ENCODE measurements at regions not wholly inside any gene's neighbourhood (a gene's known extent, or its start where the extent isn't known, plus 50 kb on each side); places are given as distances from the start of the nearest gene placed in this dataset.

DNA sequence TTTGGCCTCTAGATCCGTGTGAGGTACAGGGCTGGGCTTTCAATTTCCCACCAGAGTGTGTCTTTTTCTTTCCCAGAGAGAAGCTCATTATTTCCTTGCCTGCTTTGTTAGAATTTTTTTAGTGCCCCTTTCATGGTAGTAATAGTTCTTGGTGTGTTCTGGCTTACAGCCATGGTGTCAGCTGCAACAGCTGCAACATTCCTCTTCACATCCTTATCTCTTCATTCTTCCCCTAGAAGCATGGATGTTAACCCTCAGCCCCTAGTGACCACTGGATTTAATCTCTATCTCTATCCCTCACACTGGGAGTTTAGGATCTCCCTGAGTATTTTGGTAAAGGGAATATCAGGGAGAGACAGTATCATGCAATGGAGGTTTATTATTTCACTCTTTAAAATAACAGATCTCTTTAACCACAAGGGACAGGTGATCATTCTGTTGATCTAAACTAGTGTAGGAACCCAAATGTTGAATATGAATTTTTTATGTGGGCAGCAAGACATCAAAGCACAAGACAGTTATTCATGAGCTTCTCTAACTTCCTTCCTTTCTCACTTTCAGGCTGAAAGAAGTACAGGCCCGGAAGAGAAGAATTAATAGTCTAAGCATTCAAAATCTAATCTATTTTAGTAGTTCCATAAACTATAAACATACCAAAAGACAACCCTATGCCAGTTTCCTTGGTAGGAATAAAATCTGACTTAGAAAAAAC lies 160.2 kb downstream of the FAM170A start:
- no peak for DNase-seq (ENCODE audit: low read depth in 3 of 3, low spot score in 2 of 3)

DNA sequence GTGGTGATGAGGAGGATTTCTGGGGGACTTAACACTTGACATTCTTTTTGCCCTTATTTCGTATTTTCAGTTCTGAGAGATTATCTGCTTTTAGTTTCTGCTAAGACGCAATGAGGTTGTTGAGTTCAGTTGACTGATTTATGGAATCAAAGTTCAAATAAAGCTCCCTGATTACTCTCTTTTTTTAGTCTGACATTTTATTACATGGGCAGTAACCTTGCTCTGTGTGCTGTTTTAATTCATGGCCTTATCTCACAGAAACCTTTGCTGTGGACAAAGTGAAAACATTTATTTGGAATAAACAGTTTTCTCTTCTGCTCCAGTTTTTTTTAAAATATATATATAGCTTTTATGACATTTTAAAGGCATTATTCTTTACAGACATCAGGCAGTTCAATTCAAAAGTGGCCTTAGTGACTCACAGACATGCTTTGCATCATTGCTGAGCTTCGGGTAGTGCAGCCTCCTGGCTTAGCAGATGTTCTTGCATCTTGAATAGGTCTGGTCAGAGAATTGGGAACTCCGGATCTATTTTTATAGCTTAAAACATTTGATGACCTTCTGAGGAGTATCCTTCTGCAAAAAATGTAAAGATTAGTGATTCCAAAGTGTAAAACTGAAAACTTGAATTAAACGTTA lies 162.9 kb downstream of the FAM170A start:
- DNase-seq (ENCODE audit: low read depth in 3 of 3, low spot score in 2 of 3): peak in 1 of 3 donors; percentile 9

DNA sequence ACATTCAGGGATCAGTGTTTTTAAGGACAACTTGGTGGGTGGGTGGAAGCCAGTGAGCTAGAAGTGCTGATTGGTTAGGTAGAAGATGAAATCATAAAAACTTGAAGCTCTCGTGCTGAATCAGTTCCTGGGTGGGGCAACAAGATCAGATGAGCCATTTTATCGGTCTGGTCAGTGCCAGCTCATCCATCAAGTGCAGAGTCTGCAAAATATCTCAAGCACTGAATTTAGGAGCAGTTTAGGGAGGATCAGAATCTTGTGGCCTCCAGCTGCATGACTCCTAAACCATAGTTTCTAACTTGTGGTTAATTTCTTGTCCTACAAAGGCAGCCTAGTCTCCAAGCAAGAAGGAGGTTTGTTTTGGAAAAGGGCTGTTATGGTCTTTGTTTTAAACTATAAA lies 166.4 kb downstream of the FAM170A start:
- no peak for DNase-seq (ENCODE audit: low read depth in 3 of 3, low spot score in 2 of 3)

DNA sequence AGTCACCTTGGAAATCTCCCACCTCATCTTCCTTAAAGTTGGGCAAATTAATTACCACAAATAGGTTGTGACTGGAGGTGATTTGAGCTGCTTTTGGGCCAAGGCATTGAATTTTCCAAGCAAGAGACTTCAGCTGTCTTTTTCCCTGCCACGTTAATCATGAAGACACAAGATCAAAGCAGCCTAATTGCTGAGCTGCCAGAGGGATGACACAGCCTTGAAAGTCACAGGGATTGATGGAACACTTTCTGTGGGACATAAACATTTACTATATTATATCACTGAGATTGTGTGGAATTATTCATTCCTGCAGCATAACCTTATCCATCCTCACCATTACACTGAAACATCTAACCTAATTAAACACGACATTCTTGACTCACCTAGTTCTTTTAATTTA lies 172.2 kb downstream of the FAM170A start:
- DNase-seq (ENCODE audit: low read depth in 3 of 3, low spot score in 2 of 3): no peak

DNA sequence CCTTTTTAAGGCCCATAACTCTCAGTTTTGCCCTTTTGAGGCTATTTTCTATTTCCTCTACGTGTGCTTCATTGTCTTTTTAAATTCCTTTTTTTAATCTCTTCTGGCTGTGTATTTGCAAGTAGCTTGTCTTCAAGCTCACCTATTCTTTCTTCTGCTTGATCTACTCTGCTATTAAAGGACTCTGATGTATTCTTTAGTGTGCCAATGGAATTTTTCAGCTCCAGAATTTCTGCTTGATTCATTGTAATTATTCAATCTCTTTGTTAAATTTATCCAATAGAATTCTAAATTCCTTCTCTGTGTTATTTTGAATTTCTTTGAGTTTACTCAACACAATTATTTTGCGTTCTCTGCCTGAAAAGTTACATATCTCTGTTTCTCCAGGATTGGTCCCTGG lies 178.7 kb downstream of the FAM170A start:
- no peak for DNase-seq (ENCODE audit: low read depth in 3 of 3, low spot score in 2 of 3)

DNA sequence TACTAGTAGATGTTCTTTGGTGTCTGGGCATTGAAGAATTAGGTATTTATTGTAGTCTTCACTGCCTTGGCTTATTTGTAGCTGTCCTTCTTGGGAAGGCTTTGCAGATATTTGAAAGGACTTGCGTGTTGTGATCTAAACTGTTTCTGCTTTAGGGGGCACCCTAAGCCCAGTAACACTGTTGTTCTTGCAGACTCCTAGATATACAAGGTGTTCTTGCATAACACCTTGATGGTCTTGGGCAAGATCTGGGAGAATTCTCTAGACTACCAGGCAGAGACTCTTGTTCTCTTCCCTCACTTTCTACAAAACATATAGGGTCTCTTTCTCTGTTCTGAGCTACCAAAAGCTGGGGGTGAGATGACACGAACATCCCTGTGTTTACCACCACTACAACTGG lies 179.1 kb downstream of the FAM170A start:
- DNase-seq (ENCODE audit: low read depth in 3 of 3, low spot score in 2 of 3): no peak

DNA sequence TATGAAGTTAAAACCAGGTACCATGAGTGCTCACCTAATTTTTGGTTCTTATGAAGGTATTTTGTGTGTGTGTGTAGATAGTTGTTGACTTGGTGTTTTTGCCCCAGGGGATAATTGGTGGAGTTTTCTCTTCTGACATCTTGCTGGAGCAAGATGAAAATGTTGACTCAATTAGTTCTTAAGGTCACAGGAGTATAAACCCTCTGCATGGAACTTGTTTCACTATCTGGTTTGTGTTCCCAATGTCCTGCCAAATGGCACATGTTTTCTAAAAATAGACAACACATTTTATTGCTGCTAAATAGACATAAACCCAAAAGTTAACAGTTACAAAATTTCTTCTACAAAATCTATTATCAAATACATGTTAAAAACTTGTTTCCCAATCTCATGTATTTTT lies 180.9 kb downstream of the FAM170A start:
- no peak for DNase-seq (ENCODE audit: low read depth in 3 of 3, low spot score in 2 of 3)

DNA sequence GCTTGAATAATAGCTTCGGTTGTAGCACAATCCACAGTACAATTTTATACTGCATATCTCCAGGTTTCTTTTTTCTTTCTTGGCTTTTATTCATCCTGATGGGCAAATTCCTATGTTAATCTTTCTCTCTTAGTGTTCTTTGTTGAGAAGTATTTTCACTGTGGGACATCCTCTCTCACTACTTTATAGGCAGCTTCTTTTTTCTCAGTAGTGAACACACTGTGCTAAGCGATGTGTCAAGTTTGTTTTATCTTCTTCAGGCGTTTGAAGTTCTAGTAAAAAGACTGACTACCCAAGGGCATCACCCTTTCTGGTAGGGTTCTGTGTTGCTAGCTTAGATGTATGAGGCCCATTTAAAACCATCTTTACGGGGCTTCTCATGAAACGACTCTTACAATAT lies 182.1 kb downstream of the FAM170A start:
- no peak for DNase-seq (ENCODE audit: low read depth in 3 of 3, low spot score in 2 of 3)

DNA sequence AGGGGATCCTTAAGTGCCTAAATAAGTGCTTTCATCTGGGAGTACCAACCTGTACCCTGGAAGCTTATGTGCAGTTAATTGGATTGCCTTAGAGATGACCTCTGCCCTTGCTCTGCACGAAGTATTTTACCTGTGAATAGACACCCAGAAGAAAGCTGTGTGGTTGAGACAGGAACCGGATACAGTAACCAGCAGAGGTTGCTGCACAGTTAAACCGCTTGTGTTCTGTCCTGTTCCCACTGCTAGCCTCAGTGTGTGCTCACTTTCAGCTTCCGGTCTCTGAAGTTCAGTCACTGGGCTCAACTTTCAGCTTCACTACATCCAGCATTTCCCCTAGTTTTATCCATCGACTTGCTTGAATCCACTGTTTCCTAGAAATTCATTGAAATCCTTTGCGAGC lies 185.3 kb downstream of the FAM170A start:
- no peak for DNase-seq (ENCODE audit: low read depth in 3 of 3, low spot score in 2 of 3)

DNA sequence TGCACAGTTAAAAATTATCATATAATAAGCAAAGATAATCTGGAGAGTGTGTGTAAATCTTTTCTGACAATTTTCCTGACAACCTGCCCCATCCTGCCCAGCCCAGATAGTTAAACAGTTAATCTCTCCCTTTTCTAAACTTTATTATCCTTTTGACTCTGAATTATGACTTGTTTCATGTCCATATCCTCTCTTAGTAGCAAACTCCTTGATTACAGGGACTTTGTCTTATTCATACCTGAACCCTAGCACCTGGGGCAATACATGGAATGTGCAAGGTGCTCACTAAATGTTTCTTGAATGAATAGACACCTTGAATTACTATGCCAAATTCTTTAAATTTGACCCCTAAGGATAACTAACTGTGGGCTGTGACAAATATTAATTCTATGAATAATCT lies 186.7 kb downstream of the FAM170A start:
- DNase-seq (ENCODE audit: low read depth in 3 of 3, low spot score in 2 of 3): no peak

DNA sequence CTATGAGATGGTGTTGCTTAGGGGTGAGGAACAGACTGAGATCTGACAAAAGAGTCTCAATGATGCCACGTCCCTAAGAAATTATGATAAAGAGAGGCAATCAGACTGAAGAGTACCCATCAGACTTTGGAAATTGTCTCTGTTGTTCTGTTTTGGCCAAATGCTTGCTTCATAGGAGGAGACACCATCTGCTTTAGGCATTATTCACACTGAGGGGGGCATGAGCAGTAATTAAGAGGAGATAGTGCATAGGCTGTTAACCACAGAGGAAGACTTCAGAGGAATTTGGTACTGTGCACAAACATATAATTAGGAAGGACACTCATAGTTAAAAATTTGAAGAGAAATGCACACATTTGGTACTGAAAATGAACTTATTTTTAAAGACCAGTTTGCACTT lies 190.7 kb downstream of the FAM170A start:
- DNase-seq (ENCODE audit: low read depth in 3 of 3, low spot score in 2 of 3): no peak

DNA sequence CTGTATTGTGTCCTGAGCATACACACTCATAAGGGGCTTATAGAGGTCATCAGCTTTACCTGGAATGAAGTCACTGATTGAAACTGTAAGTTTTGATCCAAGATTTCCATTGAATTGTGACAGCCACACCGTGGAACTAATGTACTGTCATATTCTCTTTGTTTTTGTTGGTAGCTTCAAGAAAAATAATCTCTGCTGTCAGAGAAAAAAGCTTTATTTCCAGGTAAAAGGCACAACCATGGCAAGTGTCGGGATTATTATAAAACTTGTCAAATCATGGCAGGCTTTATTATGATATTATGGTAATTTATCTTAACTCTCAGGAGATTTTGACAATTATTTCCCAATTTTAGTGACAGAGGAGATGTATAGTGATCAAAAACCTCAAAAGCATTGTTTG lies 191.2 kb downstream of the FAM170A start:
- DNase-seq (ENCODE audit: low read depth in 3 of 3, low spot score in 2 of 3): no peak

DNA sequence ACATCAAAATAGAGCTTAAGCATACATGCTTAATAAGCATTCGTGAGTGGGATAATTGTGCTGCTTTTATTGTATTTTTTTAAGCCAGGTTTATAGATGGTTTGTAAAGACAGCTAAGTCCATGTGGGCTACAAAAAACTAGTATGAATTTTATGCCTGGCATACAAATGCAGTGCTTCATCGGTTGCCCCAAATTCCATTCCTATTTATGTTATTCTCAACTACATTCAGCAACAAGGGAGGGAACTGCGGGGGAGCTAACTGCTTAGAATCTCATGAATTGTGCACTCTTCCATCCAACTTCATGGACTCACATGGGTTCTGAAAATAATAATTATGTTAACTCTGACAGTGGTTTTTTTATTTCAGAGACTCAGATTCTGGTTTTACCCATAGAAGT lies 199.2 kb downstream of the FAM170A start:
- no peak for DNase-seq (ENCODE audit: low read depth in 3 of 3, low spot score in 2 of 3)

DNA sequence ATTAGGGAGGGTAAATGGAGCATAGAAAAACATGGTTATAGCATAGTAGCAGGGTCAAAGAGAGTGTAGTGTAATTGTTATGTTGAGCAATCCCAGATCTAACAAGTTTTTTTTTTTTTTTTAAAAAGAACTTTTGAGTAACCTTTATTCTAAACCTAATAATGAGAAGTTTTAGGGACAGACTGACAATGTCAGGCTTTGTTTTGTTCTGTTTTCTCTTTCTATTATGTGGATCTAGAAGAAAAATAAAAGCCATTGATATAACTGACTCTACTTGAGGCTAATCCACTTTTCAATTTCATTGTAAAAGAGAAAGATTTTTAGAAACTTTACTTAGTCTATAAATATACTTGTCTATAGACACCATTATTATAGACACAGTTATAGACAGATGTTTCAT lies 200.0 kb downstream of the FAM170A start:
- DNase-seq (ENCODE audit: low read depth in 3 of 3, low spot score in 2 of 3): no peak

DNA sequence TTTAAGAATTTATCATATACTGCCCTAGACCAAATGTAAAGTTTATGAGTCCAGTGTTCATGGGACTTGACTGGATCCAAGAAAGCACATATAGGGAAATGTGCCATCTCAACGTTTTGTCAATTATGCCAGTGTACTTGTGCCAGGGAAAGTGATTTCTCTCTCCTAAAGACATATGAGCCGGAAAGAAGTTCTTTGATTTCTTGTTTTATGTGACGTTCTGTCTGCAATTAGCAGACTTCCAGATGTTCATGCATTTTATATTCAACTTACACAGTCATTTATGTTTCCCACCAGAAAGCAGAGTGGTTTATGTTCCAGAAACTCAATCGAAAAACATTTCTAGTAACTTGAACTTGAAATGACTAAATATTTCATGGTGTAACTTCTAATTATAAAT lies 203.8 kb downstream of the FAM170A start:
- no peak for DNase-seq (ENCODE audit: low read depth in 3 of 3, low spot score in 2 of 3)

DNA sequence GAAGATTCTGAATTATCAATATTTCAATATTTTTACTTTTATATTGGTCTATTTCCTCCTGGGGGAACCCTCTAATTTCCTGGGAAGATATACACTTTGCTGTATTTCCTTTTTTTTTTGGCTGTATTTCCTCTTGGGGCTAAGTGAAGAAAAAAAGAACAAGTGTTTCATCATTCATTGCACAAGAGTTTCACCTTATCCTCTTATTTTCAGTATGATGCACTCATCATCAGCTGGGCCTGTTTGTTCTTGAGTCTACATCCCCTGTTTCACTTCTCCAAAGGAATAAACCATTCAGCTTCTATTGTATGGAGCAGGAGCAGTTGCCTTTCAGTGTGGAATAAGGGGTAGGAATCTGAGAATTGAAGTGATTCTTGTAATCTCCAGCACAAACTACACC lies 210.8 kb downstream of the FAM170A start:
- DNase-seq (ENCODE audit: low read depth in 3 of 3, low spot score in 2 of 3): no peak

DNA sequence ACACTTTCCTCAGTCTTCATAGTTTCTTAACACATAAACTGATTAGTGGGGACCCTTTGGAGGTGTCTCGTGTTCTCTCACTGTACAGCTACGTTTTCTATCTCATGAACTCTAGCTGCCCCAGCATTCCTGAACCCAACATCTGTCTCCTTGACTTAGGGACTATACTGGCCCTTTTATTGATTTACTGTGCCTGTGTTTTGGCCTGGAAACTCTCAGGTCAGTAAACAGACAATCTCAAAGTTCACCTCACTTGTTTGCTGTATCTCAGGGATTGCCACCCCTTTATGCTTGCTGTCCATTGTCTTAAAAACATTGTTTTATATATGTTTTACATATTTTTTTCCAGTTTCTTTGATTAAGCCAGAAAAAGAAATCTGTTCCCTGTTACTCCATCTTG lies 222.8 kb downstream of the FAM170A start:
- DNase-seq (ENCODE audit: low read depth in 3 of 3, low spot score in 2 of 3): no peak

DNA sequence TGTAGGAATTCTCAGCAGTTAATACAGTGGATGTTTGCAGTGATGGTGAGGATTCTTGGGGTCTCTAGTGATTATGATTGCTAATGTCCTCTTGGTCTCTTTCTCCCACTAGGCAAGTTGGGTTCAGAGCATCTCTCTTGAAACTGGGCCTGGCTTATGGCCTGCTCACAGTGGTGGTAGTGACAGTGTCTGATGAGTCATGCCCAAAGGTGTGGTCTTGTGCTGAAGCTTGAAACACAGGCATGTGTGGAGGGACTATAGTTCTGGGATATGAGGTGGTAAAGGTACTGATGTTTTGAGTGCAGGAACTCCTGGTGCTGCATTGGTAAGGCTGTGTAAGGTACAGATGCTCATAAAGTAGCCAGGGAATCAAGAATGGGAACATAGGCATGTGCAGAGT lies 231.1 kb downstream of the FAM170A start:
- no peak for DNase-seq (ENCODE audit: low read depth in 3 of 3, low spot score in 2 of 3)

DNA sequence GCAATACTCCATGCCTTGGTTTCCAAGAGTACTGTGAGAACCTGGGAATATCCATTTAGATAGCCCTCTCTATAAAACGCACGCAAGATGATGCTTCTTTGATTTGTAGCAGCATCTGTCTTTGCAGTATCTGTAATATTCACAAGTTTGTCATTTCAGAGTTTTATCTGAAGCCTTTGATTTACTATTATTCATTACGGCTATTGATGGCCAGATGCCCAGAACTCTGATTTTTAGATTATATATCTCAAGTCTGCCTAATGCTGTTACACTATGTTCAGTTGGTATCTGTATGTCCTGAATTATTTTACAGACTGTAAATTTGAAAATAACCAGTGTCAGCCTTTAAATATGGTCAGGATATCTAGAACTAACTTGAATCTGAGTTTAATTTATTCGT lies 233.3 kb downstream of the FAM170A start:
- no peak for DNase-seq (ENCODE audit: low read depth in 3 of 3, low spot score in 2 of 3)

DNA sequence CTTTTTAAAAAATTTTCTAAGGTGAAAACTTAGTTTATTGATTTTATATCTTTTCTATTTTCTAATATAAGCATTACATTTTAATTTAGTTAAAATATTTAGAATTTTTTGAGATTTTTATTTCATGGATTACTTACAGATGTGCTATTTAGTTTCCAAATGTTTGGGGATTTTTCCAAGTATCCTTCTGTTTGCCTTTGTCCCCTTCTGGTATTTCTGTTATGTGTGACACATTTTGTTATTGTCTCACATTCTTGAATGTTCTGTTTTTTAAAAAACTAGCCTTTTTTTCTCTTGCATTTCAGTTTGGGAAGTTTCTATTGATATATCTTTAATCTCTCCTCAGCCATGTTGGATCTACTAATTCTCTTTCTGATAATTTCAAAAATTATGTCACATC lies 234.9 kb downstream of the FAM170A start:
- DNase-seq (ENCODE audit: low read depth in 3 of 3, low spot score in 2 of 3): no peak

DNA sequence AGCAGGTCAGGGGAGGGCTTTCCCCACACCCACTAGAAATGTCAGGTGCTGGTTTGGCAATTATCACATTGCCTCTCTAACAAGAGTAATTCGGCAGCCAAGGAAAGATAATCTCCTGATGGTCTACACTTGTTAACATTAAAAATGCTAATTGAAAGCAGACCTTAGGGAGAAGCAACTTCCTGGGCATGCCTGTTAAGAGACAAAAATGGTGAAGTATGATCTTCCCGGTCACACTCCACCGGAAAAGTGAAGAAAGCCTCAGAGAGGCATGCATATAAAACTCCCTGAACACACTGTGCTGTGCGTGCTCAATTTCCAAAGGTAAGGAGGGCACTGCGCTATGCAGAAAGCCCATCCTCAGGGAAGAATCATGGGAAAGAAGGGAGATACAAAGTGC lies 244.3 kb downstream of the FAM170A start:
- DNase-seq (ENCODE audit: low read depth in 3 of 3, low spot score in 2 of 3): no peak

DNA sequence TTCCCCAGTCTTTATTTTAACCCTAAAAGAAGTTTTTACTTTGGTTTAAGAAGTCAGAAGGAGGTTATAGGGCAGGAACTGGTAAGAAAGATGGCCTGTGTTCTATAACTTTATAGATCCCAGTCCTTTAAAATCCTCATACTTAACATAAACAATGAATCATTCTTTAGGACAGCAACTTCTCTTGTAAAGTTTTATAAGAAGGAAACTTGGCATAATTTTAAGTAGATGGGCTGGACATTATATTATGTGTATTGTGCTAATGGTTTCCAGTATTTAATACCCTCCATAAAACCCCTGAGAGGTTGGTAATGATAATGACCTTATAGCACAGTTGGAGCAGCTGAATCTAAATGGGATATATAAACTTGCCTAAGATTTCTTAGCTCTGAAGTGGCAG lies 247.2 kb downstream of the FAM170A start:
- no peak for DNase-seq (ENCODE audit: low read depth in 3 of 3, low spot score in 2 of 3)

DNA sequence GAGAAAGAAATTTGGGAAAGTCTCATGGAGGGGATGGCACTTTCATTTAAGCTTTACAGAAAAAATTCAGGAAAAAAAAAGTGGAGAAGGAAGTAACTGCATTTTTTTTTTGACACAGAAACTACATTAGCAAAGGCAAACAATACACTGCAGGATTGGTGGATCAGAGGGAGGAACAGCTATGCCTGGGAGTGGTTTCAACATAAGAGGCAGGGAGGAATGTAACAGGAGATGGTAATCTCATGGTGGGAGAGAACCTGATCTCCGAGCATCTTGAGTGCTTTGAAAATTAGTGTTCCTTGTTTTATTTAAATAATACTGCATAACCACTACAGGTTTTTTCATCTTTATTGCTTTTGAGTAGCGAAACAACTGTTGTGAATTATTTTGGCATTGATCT lies 249.4 kb downstream of the FAM170A start:
- DNase-seq (ENCODE audit: low read depth in 3 of 3, low spot score in 2 of 3): no peak

All from right renal cortex interstitium (tissue), 3 donors.